Dendritic cell treated with granulocyte-macrophage colony-stimulating factor and Interleukin-4, amounts not matched to agents 40 ng/mL and 50 ng/mL, for 4 days (primary cell): ENCODE measurements at regions not wholly inside any gene's neighbourhood (a gene's known extent, or its start where the extent isn't known, plus 50 kb on each side); places are given as distances from the start of the nearest gene placed in this dataset.

Experiments used
- H3K27ac Mint-ChIP-seq: one replicate; pipeline ENCODE4 v1.8.0; 2022; ENCODE audit warnings: mild to moderate bottlenecking, mixed read lengths
- H3K27me3 Mint-ChIP-seq: one replicate; pipeline ENCODE4 v1.8.0; 2022; ENCODE audit warnings: mild to moderate bottlenecking, mixed read lengths
- H3K36me3 Mint-ChIP-seq: one replicate; pipeline ENCODE4 v1.8.0; 2022; ENCODE audit warnings: low read depth, mixed read lengths
- H3K4me1 Mint-ChIP-seq: one replicate; pipeline ENCODE4 v1.8.0; 2022; ENCODE audit warnings: low read depth, mixed read lengths
- H3K4me3 Mint-ChIP-seq: one replicate; pipeline ENCODE4 v1.8.0; 2022; ENCODE audit warnings: mild to moderate bottlenecking, moderate library complexity, mixed read lengths
- H3K9me3 Mint-ChIP-seq: one replicate; pipeline ENCODE4 v1.8.0; 2022; ENCODE audit warnings: mixed read lengths
- intact Hi-C: fragments of 100-400 bp; cut with micrococcal nuclease; formaldehyde crosslinking; loops from one replicate; pipeline ENCODE4 v1.15.0; 2022

DNA sequence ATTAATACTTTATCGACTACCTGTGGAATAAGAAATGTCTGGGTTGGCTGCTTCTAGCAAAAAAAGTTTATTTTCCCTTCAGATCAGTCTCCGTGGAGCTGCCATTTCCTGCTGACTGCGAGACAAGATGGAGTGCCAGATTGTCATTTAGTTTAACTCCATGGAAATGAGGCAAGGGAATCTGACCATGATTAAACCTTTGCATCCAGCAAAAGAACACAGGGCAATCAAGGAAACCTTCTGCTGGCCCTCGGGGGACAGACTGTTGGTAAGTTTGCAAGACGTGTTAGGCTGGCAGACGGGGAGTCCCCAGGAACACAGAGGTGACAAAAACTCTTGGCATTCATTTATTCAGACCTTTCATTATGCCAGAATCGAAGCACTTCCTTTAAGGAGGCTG is 52.2 kb upstream of the SPACA1 start:
- H3K4me1 Mint-ChIP-seq = no peaks in the 10 kb centered on the region
- H3K27me3 Mint-ChIP-seq = no peaks in the 10 kb centered on the region
- H3K4me3 Mint-ChIP-seq = no peak overlapping the region
- H3K9me3 Mint-ChIP-seq = no peaks in the 10 kb centered on the region
- H3K36me3 Mint-ChIP-seq = no peaks in the 10 kb centered on the region
- H3K27ac Mint-ChIP-seq = no peak overlapping the region
- intact Hi-C loops = no loop called here

DNA sequence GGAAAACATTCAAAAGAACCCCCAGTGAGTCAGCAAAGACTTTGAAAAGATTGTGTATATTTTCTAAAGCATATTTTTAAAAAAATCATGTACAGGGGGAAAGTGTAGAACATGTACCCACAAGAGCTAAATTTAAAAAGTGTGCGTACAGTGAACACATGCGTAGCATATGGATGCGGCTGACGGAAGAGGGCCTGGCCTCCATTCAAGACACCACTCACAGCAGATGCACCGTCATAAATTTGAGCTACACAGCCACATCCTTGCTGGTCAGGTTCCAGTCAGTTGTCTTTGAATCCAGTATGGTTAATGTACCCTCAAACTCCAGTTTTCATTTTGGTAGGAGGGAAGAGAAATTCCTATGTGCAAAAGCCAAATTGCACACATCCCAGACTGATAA is 54.3 kb upstream of the SPACA1 start:
- no peaks in the 10 kb centered on the region for H3K4me1 Mint-ChIP-seq
- no peaks in the 10 kb centered on the region for H3K9me3 Mint-ChIP-seq
- H3K4me3 Mint-ChIP-seq = no peak overlapping the region
- no peaks in the 10 kb centered on the region for H3K27me3 Mint-ChIP-seq
- intact Hi-C loops = no loop called here
- no peaks in the 10 kb centered on the region for H3K36me3 Mint-ChIP-seq
- H3K27ac Mint-ChIP-seq = no peak overlapping the region

DNA sequence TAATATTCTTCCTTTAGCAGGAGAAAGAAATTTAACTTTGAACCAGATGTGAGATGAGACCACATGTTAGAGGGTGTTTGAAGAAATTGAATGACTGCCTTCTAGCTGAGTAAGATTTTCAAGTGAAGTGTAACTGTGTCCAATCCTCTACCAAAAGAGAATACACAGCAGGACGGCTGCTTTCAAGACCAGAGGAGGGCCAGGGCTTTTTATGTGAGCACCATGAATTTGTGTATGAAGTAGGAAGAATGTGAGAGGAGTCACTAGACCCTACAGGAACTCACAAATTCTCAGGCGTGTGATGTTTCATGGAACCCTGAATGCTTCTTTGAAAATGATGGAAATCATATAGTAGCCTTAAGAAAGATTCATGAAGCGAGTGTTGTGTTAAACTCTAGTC is 56.8 kb upstream of the SPACA1 start:
- no peaks in the 10 kb centered on the region for H3K9me3 Mint-ChIP-seq
- H3K4me3 Mint-ChIP-seq = no peak overlapping the region
- no peak overlapping the region for H3K27ac Mint-ChIP-seq
- intact Hi-C loops = no loop called here
- no peaks in the 10 kb centered on the region for H3K36me3 Mint-ChIP-seq
- H3K27me3 Mint-ChIP-seq = no peaks in the 10 kb centered on the region
- H3K4me1 Mint-ChIP-seq = no peaks in the 10 kb centered on the region

DNA sequence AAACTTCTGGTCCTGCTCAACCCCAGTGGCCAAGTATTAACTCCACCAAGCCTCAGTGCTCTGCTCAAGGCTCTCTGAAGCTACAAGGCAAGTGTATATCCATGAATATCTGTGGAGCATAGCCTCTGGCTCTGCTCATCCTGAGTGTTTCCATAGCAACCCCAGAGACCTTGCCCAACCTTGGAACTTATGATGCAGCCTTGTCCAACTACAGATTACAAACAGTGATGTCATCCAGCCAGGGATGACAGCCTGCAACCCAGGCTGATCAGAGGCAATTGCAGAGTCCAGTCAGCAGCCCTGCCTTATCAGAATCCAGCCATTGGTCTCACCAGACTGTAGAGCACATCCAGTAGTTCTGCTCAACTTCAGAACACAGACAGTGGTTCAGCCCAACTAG is 65.5 kb upstream of the SPACA1 start:
- intact Hi-C loops = no loop called here
- H3K9me3 Mint-ChIP-seq = no peaks in the 10 kb centered on the region
- no peaks in the 10 kb centered on the region for H3K36me3 Mint-ChIP-seq
- peaks cover 2% of the 10 kb centered on the region for H3K27me3 Mint-ChIP-seq
- no peak overlapping the region for H3K4me3 Mint-ChIP-seq
- no peak overlapping the region for H3K27ac Mint-ChIP-seq
- no peaks in the 10 kb centered on the region for H3K4me1 Mint-ChIP-seq

DNA sequence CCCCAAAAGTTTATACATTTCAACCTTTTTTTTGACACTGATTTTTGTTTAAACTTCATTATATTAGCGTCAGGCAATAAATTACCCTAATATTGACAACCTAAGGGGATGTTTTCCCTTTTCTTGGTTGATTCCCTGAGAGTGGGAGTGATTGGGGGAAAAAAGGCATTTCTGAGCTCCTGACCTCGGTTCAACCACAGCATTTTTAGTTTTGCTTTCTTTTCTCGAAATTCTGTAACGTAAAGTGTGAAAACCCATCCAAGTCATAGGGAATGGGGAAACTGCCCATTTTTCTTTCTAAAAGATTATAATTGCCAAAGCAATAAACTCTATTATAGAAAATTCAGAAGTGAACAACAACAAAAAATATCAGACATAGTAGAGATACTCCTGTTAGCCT is 67.9 kb upstream of the SPACA1 start:
- H3K36me3 Mint-ChIP-seq = no peaks in the 10 kb centered on the region
- peaks cover 2% of the 10 kb centered on the region for H3K27me3 Mint-ChIP-seq
- no peak overlapping the region for H3K27ac Mint-ChIP-seq
- H3K4me3 Mint-ChIP-seq = no peak overlapping the region
- no peaks in the 10 kb centered on the region for H3K4me1 Mint-ChIP-seq
- no peaks in the 10 kb centered on the region for H3K9me3 Mint-ChIP-seq
- intact Hi-C loops = no loop called here

DNA sequence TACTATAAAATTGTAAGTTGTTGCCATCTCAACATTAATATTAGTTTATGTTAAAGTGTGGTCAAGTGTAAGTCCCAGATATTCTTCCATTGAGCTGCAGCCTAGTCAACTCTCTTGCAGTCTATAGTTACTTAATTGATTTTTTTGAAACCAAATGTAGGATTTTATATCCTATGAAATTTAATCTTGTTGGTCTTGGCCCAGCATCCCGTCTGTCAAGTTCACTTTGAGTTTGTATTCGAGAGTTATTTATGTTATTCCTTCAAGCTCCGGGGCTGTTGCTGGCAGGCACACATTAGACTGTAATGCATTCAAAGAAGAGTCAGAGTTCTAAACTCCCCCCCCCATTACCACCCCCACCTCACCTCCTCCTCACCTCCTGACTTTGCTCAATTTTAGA is 71.0 kb upstream of the SPACA1 start:
- Mint-ChIP-seq H3K27ac (no peak overlapping the region), H3K36me3 (no peaks in the 10 kb centered on the region), H3K4me3 (no peak overlapping the region), H3K9me3 (peaks cover 5% of the 10 kb centered on the region), H3K27me3 (peaks cover 2% of the 10 kb centered on the region), H3K4me1 (no peaks in the 10 kb centered on the region)
- intact Hi-C loops = no loop called here

DNA sequence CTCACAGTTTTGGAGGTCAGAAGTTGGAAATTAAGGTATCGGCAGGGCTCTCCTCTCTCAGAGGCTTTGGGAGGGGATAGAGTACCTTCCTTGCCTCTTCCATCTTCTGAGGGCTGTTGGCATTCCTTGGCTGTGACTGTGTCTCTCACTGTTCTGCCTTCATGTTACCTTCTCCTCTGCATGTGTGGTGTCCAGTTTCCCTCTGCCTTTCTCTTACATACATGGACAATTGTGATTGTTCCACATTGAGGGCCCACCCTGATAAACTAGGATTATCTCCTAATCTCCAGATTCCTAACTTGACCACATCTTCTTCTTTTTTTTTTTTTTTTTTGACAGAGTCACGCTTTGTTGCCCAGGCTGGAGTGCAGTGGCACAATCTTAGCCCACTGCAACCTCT is 72.1 kb upstream of the SPACA1 start:
- intact Hi-C loops = no loop called here
- Mint-ChIP-seq H3K36me3 (no peaks in the 10 kb centered on the region), H3K27ac (no peak overlapping the region), H3K27me3 (peaks cover 2% of the 10 kb centered on the region), H3K4me1 (no peaks in the 10 kb centered on the region), H3K4me3 (no peak overlapping the region), H3K9me3 (peaks cover 5% of the 10 kb centered on the region)

DNA sequence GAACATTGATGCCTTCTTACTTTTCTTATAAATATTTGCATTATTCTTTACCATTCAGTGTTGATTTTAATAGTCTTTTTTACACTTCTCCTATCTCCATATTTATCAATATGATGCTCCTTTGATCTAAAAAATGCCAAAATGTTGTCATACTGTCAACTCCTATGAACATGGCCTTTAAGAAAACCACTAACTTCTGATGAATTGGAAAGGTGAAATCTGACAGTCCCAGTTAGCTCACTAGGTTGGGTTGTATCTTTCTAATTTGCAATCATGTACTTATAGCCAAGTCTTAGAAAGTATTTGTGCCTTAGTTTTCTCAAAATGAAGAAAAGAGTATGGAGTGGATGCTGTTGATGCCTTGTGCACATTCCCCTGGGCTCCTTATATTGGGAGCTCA is 75.4 kb upstream of the SPACA1 start:
- Mint-ChIP-seq H3K4me1 (no peaks in the 10 kb centered on the region), H3K36me3 (no peaks in the 10 kb centered on the region), H3K27ac (no peak overlapping the region), H3K9me3 (peaks cover 5% of the 10 kb centered on the region), H3K4me3 (no peak overlapping the region), H3K27me3 (peaks cover under 1% of the 10 kb centered on the region)
- intact Hi-C loops = no loop called here

DNA sequence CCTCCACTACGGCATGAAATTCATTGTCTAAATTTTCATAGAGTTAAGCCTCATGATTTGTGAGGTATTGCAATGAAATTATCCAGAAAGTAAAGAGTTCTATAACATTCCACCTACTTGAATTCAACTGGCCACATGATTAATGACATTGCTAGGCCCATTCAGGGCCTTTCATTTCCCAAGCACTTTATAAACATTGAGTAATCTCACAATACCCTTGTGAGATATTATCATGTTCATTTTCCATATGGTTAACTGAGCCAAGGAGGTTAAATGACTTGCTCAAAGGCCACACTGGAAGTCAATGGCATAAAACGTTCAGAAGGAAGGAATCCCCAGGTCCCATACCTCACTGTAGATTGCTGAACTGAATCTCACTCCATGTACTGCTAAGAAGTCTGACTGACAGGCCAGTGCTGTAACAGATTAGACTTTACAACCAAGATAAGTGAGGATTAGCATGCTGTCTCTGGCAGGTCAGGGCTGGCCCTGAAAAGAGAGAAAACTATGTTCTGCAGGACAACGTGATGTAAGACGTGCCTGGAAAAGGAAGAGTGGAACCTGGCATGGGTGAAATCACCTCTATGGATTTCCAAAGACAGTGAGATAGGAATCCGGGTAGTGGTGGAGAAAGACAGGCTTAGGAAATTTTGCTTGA is 75.9 kb upstream of the SPACA1 start:
- intact Hi-C loops = no loop called here
- H3K27ac Mint-ChIP-seq = no peak overlapping the region
- H3K9me3 Mint-ChIP-seq = peaks cover 5% of the 10 kb centered on the region
- H3K27me3 Mint-ChIP-seq = no peaks in the 10 kb centered on the region
- no peaks in the 10 kb centered on the region for H3K4me1 Mint-ChIP-seq
- H3K4me3 Mint-ChIP-seq = no peak overlapping the region
- no peaks in the 10 kb centered on the region for H3K36me3 Mint-ChIP-seq

DNA sequence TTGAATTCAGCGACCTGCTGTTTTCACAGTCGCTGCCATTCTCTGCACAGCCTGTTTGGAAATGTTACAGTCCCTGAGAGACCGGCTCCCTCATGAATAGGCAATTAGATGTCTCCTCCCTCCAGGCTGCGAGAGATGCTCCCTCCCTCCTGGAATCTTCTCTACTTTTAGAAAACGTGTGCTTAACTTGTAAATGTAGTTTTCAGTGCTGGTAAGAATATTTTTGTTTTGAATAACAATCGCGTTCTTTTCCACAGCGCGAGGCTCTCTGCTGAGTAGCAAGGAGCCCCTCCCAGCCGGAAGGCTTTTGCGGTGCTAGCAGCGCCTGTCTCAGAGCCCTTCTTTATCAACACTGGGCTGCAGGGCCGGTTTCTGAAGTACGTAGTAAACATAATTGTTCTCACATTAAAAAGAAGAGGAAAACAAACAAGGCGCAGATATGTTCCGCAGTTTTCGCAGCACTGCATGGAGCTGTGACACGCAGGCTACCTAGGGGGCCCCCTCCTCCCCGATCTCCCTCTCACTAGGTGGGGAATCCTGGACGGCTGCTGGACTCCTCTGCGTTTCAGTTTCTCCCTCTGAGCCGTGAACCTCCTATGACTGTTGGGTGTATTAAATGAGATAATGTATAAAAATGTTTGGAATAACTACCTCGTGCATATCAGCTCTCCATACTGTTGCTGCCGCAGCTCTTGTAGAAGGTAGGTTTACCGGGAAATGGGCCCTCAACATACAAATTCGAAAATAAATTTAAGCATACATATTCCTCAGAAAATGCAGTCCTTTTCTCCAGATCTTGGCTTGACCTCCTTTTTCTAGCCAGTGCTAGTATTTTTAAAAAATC is 79.0 kb upstream of the SPACA1 start:
- no peak overlapping the region for H3K27ac Mint-ChIP-seq
- peaks cover 1% of the 10 kb centered on the region for H3K27me3 Mint-ChIP-seq
- H3K4me3 Mint-ChIP-seq = no peak overlapping the region
- H3K36me3 Mint-ChIP-seq = no peaks in the 10 kb centered on the region
- H3K9me3 Mint-ChIP-seq = peaks cover 19% of the 10 kb centered on the region
- intact Hi-C loops = no loop called here
- no peaks in the 10 kb centered on the region for H3K4me1 Mint-ChIP-seq

DNA sequence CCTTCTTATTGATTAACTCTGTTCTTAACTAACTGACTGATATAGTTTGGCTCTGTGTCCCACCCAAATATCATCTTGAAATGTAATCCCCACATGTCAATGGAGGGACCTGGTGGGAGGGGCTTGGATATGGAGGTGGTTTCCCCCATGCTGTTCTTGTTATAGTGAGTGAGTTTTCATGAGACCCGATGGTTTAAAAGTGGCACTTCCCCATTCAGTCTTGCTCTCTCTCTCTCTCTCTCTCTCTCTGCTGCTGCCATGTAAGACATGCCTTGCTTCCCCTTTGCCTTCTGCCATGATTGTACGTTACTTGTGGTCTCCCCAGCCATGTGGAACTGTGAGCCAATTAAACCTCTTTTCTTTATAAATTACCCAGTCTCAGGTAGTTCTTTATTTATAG is 81.8 kb upstream of the SPACA1 start:
- no peaks in the 10 kb centered on the region for H3K4me1 Mint-ChIP-seq
- peaks cover 14% of the 10 kb centered on the region for H3K9me3 Mint-ChIP-seq
- no peak overlapping the region for H3K27ac Mint-ChIP-seq
- peaks cover 1% of the 10 kb centered on the region for H3K27me3 Mint-ChIP-seq
- intact Hi-C loops = no loop called here
- H3K36me3 Mint-ChIP-seq = no peaks in the 10 kb centered on the region
- H3K4me3 Mint-ChIP-seq = no peak overlapping the region

DNA sequence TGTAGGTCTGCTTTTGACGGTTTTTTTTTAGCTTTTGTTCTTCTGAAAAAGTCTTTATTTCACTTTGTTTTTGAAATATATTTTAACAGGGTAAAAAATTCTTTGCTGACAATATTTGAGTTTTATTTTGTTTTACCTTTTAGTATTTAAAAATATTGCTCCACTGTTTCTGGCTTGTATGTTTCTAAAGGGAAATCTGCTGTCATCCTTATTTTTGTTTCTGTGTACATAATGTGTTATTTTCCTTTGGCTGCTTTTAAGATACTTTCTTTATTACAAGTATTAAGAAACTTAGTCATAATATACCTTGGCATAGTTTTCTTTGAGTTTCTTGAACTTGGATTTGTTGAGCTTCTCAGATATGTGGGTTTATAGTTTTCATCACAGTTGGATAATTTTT is 88.6 kb upstream of the SPACA1 start:
- Mint-ChIP-seq H3K9me3 (no peaks in the 10 kb centered on the region), H3K27ac (no peak overlapping the region), H3K36me3 (no peaks in the 10 kb centered on the region), H3K4me1 (no peaks in the 10 kb centered on the region), H3K27me3 (peaks cover 5% of the 10 kb centered on the region), H3K4me3 (no peak overlapping the region)
- intact Hi-C loops = no loop called here

DNA sequence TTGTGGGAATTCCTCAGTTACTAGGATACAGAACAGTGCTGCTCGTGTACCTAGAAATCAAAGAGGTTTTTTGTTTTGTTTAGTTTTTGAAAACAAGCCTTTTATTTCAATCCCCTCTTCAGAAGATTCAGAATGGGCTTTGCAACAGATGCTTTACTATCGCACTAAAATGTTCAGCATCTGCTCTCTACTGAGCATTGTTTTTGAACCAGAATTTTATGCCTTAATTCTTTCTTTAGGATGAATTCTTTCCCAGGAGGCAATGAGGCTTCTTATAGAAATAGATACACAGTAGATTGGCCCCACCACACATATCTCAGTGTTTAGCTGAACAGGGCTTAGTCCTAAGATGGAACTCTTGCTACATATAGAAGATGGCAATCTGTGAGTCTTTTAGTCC is 95.9 kb upstream of the SPACA1 start:
- H3K36me3 Mint-ChIP-seq = no peaks in the 10 kb centered on the region
- H3K4me3 Mint-ChIP-seq = no peak overlapping the region
- H3K9me3 Mint-ChIP-seq = no peaks in the 10 kb centered on the region
- H3K4me1 Mint-ChIP-seq = no peaks in the 10 kb centered on the region
- H3K27ac Mint-ChIP-seq = no peak overlapping the region
- H3K27me3 Mint-ChIP-seq = no peaks in the 10 kb centered on the region
- intact Hi-C loops = no loop called here

DNA sequence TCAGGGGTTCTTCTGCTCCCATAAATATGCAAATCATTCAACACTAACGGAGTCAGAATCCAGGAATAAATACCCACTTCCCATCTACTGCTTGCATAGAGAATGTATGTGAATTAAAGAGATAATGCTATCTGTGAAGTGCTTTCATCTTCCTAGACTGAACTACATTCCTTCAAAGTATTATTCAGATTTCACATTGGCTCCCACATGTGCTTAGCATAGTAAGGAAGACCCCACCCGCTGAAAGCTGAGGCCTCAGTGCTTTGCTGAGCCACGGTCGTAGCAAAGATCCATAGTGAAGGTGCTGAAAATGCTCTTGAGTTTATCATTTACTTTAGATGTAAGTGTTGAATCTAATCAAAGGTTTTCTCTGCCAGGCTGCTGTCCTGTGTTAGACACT is 97.0 kb upstream of the SPACA1 start:
- Mint-ChIP-seq H3K27ac (no peak overlapping the region), H3K9me3 (no peaks in the 10 kb centered on the region), H3K36me3 (no peaks in the 10 kb centered on the region), H3K4me3 (no peak overlapping the region), H3K4me1 (no peaks in the 10 kb centered on the region), H3K27me3 (no peaks in the 10 kb centered on the region)
- intact Hi-C loops = no loop called here

DNA sequence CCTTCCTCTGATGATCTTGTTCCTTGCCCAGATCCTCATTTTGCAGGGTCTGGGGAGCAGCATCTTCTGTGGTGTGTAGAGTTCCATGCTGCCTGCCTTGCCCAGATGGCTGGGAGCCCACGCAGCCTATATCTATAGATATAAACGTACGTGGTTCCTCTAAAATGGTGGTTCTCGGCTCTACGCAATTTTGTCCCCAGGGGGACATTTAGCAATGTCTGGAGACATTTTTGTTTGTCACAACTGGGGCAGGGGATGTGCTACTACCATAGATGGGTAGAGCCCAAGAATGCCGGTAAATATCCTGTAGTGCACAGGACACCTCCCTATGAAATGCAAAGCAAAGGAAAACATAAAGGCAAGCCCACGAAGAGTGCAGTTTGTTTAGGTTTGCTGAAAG is 98.4 kb upstream of the SPACA1 start:
- no peaks in the 10 kb centered on the region for H3K4me1 Mint-ChIP-seq
- no peak overlapping the region for H3K27ac Mint-ChIP-seq
- no peaks in the 10 kb centered on the region for H3K9me3 Mint-ChIP-seq
- intact Hi-C loops = no loop called here
- H3K36me3 Mint-ChIP-seq = no peaks in the 10 kb centered on the region
- H3K27me3 Mint-ChIP-seq = peaks cover 3% of the 10 kb centered on the region
- H3K4me3 Mint-ChIP-seq = no peak overlapping the region
